ENCODE measurements at regions not wholly inside any gene's neighbourhood (a gene's known extent, or its start where the extent isn't known, plus 50 kb on each side); places are given as distances from the start of the nearest gene placed in this dataset.

GRCh38 chr15:98151096-98151495 is 190.6 kb downstream of the ARRDC4 start:
- no peaks in the 10 kb centered on the region for H3K4me1 ChIP-seq (ENCODE audit: control insufficient read depth, extremely low read depth, insufficient read depth, low read length)
- dilution Hi-C loops (cut with MboI; ENCODE audit: extremely low pct_ligation_motif_present, low sequenced_read_pairs), result no loop called here
- no peak for DNase-seq (ENCODE audit: low read depth, low spot score)
- no TSS peak for BruUV-seq (replicated peaks)
- no peak overlapping the region for H3K4me3 ChIP-seq (replicated peaks in 1 of 3; ENCODE audit: insufficient read depth in 1 of 3, low read depth in 1 of 3, low read length in 3 of 3)
- no peaks in the 10 kb centered on the region for H3K9me3 ChIP-seq (replicated peaks; ENCODE audit: control insufficient read depth, insufficient read depth, low read length)
- H3K27ac ChIP-seq (ENCODE audit: insufficient read depth, low read depth, low read length), result no peak overlapping the region
- H3K9me1 ChIP-seq (replicated peaks; ENCODE audit: control insufficient read depth, extremely low read depth, insufficient read depth, low read length), result no peaks in the 10 kb centered on the region
- H3K27me3 ChIP-seq (ENCODE audit: control insufficient read depth in 2 of 2, insufficient read depth in 2 of 2, low read length in 2 of 2), result no peaks in the 10 kb centered on the region
- H3K79me2 ChIP-seq (ENCODE audit: control insufficient read depth, insufficient read depth, low read length), result no peaks in the 10 kb centered on the region
- no peaks in the 10 kb centered on the region for H3K36me3 ChIP-seq (ENCODE audit: control insufficient read depth in 2 of 2, extremely low read depth in 1 of 2, insufficient read depth in 2 of 2, low read length in 2 of 2)
- H3K4me2 ChIP-seq (ENCODE audit: insufficient read depth, low read length), result no peak overlapping the region
- ChIA-PET POLR2A (no interaction called here), CTCF (no interaction called here)
- TF ChIP-seq MYC (IDR thresholded peaks at IDR 0.05; ENCODE audit: low read depth, low read length) (no peak), CTCF (IDR thresholded peaks at IDR 0.05; ENCODE audit: extremely low read depth in 1 of 2, insufficient read depth in 1 of 2, low read depth in 1 of 2, low read length in 2 of 2) (no peak), GATA2 (IDR thresholded peaks at IDR 0.05; ENCODE audit: insufficient read depth, insufficient read length, low read depth, low read length) (no peak), EZH2 (IDR thresholded peaks at IDR 0.05; ENCODE audit: borderline replicate concordance, low read depth, low read length, severe bottlenecking) (no peak), POLR2A (IDR thresholded peaks at IDR 0.05; ENCODE audit: low read depth, low read length) (no peak), FOS (IDR thresholded peaks at IDR 0.05; ENCODE audit: borderline replicate concordance, insufficient read depth, low read length) (no peak), MAX (IDR thresholded peaks at IDR 0.05; ENCODE audit: insufficient read depth, insufficient read length) (no peak), POLR2AphosphoS5 (IDR thresholded peaks at IDR 0.05; ENCODE audit: insufficient read depth, low read depth, low read length) (no peak), JUN (IDR thresholded peaks at IDR 0.05; ENCODE audit: borderline replicate concordance, insufficient read depth, insufficient read length, low read depth) (no peak)
- no peak overlapping the region for H2AFZ ChIP-seq (ENCODE audit: low read depth, low read length)
- no peaks in the 10 kb centered on the region for H4K20me1 ChIP-seq (replicated peaks; ENCODE audit: control insufficient read depth, extremely low read depth, insufficient read depth, low read length)
- intact Hi-C loops (cut with micrococcal nuclease), result no loop called here
- FAIRE-seq, result no peak
- no peak overlapping the region for H3K9ac ChIP-seq (replicated peaks; ENCODE audit: extremely low read depth, insufficient read depth, low read length)
